ENCODE measurements at regions not wholly inside any gene's neighbourhood (a gene's known extent, or its start where the extent isn't known, plus 50 kb on each side); places are given as distances from the start of the nearest gene placed in this dataset.
A peak's percentile ranks its signal among the peaks of the same experiment; 100 is the strongest.

DNA sequence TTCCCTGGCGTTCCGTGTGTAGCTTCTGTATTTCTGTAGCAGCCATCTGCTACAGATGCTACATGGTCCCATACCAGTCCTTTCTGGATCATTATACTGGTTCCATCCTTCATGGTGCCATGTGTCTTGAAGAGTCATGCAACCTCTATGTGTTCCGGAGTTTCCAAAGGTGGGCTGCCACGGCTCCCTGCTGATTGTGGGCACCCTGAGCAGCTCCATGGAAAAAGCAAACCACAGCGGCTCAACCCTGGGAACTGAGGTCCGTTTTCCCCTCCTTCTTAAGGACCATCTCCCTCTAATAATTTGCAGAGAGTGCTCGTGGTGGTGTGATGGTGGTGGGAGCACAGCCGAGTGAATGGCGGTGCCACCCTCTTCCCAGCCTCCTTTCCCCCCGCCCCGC, 600.4 kb downstream of the CCDC171 start:
- no peak for ATAC-seq (replicated peaks)
- DNase-seq: no peak
- Mint-ChIP-seq H3K4me3 (no peak overlapping the region), H3K27ac (no peak overlapping the region), H3K9me3 (peaks cover 7 to 15% of the 10 kb centered on the region in 2 donors), H3K4me1 (ENCODE audit: low read depth in 2 of 2) (peaks cover 2 to 3% of the 10 kb centered on the region in 2 donors), H3K36me3 (ENCODE audit: insufficient read depth) (no peaks in the 10 kb centered on the region), H3K27me3 (peaks cover 0 to 11% of the 10 kb centered on the region in 2 donors)

DNA sequence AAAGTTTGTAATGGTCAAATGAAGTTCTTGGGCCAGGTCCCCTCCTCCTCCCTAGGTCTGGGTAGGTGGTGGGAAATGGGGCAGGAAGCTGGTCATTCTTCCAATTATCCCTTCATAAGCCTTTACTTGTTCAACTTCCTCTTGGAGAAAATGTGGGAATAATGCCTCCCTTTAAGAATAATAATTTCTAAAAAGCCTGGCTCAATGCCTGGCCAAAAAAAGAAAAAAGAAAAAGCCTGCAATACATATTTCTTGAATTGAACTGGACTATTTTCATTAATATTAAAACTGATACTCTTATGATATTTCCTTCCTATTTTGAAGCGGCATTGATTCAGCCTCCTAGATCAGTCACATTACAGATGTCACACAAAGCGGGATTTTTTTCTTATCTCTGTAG, 600.9 kb downstream of the CCDC171 start:
- Mint-ChIP-seq H3K9me3 (peaks cover 7 to 14% of the 10 kb centered on the region in 2 donors), H3K4me1 (ENCODE audit: low read depth in 2 of 2) (peaks cover 2 to 3% of the 10 kb centered on the region in 2 donors), H3K27me3 (peaks cover 0 to 11% of the 10 kb centered on the region in 2 donors), H3K36me3 (ENCODE audit: insufficient read depth) (no peaks in the 10 kb centered on the region), H3K4me3 (no peak overlapping the region), H3K27ac (no peak overlapping the region)
- DNase-seq (no peak), ATAC-seq (replicated peaks) (no peak)

DNA sequence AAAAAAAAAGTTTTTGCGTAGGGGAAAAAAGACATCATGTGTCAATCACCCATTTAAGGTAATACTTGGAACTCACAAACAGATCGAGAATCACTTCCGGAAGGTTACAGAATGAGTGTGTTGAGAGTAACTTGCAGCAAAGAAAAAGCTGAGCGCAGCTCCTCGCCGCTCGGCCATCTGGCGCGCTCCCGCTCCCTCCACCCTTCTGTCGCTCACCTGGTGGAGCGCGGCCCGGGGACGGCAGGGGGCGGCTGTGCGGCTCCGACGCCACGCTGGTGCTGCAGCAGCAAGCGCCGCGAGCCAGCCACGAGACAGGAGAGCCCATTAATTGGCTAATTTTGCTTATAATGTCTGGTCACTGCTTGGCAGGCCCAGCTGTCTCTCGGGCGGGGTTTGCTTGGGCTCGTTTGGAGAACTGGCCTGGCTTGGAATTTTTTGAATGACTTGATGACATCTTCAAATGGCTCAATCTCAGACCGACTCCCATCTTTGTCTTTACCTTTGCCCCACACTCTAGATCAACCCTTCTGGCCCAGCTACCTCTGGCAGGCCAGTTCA, 601.8 kb downstream of the CCDC171 start:
- H3K27me3 Mint-ChIP-seq: peaks cover 0 to 11% of the 10 kb centered on the region in 2 donors
- no peaks in the 10 kb centered on the region for H3K36me3 Mint-ChIP-seq (ENCODE audit: insufficient read depth)
- peaks cover 2 to 3% of the 10 kb centered on the region in 2 donors for H3K4me1 Mint-ChIP-seq (ENCODE audit: low read depth in 2 of 2)
- DNase-seq (no peak), ATAC-seq (replicated peaks) (no peak)
- H3K27ac Mint-ChIP-seq: no peak overlapping the region
- peaks cover 4 to 15% of the 10 kb centered on the region in 2 donors for H3K9me3 Mint-ChIP-seq
- no peak overlapping the region for H3K4me3 Mint-ChIP-seq

DNA sequence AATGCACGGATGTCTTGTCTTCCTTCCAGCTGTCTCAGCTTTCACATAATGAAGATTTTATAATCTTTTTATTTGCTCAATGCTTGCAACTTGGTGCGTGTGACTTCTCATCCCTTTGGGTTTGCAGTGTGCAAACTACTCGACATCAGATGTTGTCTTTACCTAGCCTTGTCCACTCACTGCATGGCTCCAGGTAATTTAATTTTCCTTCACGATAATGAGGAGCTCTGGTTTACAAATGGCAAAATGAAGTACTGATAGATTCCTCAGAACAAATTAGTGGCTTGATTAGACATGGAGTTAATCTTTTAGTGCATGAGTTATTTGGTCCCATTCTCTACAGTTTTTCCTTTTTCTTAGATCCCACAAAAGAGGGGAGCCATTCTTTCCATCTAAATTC, 603.0 kb downstream of the CCDC171 start:
- H3K4me1 Mint-ChIP-seq (ENCODE audit: low read depth in 2 of 2): peaks cover 2 to 3% of the 10 kb centered on the region in 2 donors
- H3K27me3 Mint-ChIP-seq: peaks cover 0 to 11% of the 10 kb centered on the region in 2 donors
- ATAC-seq (replicated peaks) (no peak), DNase-seq (no peak)
- H3K9me3 Mint-ChIP-seq: peaks cover 10 to 15% of the 10 kb centered on the region in 2 donors
- no peak overlapping the region for H3K27ac Mint-ChIP-seq
- H3K4me3 Mint-ChIP-seq: no peak overlapping the region
- no peaks in the 10 kb centered on the region for H3K36me3 Mint-ChIP-seq (ENCODE audit: insufficient read depth)

DNA sequence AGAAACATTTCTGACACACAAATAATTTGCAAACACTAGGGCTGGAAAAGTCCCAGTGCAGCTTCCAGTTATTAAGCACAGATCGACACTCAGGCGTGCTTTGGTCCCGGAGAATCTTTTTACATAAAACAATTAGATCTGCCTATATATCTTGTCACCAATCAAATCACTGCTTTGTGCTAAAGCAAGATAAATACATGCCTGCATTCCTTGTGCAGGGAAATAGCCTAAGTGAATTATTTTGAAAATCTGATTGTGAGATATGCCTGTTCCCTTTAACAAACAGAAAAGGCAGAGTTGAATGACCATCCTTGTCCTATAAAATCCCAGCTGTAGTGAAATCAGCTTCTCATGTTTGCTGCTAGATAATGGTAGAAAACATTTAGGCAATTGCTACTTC, 604.4 kb downstream of the CCDC171 start:
- Mint-ChIP-seq H3K9me3 (peaks cover 13 to 24% of the 10 kb centered on the region in 2 donors), H3K36me3 (ENCODE audit: insufficient read depth) (no peaks in the 10 kb centered on the region), H3K27ac (no peak overlapping the region), H3K27me3 (peaks cover 0 to 11% of the 10 kb centered on the region in 2 donors), H3K4me1 (ENCODE audit: low read depth in 2 of 2) (peaks cover 2 to 3% of the 10 kb centered on the region in 2 donors), H3K4me3 (no peak overlapping the region)
- DNase-seq (no peak), ATAC-seq (replicated peaks) (no peak)

DNA sequence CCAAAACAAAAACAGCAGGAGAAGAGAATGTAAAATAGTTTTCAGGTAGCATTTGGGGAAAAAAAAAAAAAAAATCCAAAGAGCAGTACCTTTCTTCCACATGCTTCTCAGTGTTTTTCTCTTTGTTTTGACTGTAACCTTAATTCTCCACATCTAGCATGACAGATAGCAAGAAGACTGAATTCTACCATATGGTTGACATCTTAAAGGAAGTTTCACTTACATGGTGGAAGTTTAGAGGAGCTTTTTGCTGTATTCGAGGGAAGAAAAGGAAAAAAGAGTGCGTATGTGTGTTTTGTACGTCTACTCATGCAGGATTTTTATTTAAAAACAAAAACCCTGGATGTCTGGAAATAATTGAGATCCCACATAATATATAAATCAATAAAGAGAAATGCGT, 604.8 kb downstream of the CCDC171 start:
- Mint-ChIP-seq H3K4me3 (no peak overlapping the region), H3K27ac (no peak overlapping the region), H3K9me3 (peaks cover 13 to 25% of the 10 kb centered on the region in 2 donors), H3K27me3 (peaks cover 0 to 11% of the 10 kb centered on the region in 2 donors), H3K4me1 (ENCODE audit: low read depth in 2 of 2) (peaks cover 2 to 3% of the 10 kb centered on the region in 2 donors), H3K36me3 (ENCODE audit: insufficient read depth) (no peaks in the 10 kb centered on the region)
- ATAC-seq (replicated peaks) (no peak), DNase-seq (no peak)

DNA sequence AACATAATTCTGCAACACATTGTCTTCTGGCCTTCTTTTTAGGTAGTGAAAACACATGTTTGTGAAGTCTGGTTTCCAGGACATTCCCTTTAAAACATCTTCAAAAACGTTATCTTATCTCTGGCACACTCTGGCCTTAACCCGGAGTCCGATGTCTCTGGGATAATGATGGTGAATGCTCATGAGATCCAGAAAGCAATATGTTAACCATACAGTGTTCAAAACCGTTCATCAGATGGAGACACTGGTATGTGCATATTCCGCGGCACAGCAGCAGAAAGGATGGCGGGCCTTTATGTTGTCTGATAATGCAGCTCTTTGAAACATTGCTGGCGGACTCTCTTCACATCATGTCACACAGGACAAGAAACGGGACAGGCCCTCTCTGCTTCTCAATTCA, 605.2 kb downstream of the CCDC171 start:
- peaks cover 0 to 11% of the 10 kb centered on the region in 2 donors for H3K27me3 Mint-ChIP-seq
- no peaks in the 10 kb centered on the region for H3K36me3 Mint-ChIP-seq (ENCODE audit: insufficient read depth)
- no peak for DNase-seq
- H3K4me3 Mint-ChIP-seq: no peak overlapping the region
- H3K4me1 Mint-ChIP-seq (ENCODE audit: low read depth in 2 of 2): peaks cover 2 to 3% of the 10 kb centered on the region in 2 donors
- H3K27ac Mint-ChIP-seq: no peak overlapping the region
- peaks cover 13 to 25% of the 10 kb centered on the region in 2 donors for H3K9me3 Mint-ChIP-seq
- ATAC-seq (replicated peaks): no peak

DNA sequence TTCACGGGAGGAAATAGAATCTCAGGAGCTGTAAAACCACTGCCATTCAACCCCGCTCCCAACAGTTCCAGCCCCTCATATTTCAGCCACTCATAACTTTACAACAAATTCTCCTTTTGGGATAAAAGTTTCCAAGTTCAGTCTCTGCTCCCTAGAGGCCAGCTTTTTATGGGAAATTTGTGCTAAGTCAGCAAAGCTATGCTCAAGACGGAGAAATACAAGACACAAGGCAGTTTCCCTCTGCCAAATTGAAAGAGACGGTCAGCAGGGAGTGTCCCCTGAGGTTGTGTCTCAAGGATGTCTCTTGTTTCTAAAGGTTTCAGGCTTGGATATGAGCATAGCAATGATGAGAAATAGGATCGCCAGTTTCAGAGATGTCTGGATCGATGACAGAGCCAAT, 608.6 kb downstream of the CCDC171 start:
- no peaks in the 10 kb centered on the region for H3K36me3 Mint-ChIP-seq (ENCODE audit: insufficient read depth)

DNA sequence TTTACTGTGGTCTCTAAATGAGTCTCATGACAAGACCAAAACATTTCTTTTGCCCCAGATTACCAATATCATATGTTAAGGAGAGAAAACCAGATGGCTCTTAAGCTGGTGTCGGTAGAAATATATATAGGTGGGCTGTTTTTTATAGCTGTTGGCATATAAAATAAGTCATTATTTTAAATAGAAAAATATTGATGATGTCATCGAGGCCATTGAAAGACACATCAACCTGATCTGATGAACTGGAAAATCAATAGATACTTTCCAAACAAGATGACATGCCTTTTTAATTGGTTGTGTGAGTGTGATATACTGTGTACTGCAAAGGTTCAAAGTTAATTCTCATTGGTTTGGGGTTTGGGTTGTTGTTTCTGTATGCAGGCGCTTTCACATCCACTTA, 617.3 kb downstream of the CCDC171 start:
- Mint-ChIP-seq H3K9me3 (peaks cover 10 to 15% of the 10 kb centered on the region in 2 donors), H3K27ac (no peak overlapping the region), H3K4me1 (ENCODE audit: low read depth in 2 of 2) (no peaks in the 10 kb centered on the region), H3K27me3 (no peaks in the 10 kb centered on the region), H3K36me3 (ENCODE audit: insufficient read depth) (no peaks in the 10 kb centered on the region), H3K4me3 (no peak overlapping the region)
- no peak for ATAC-seq (replicated peaks)
- no peak for DNase-seq

More for the DNA sequence above, 608.6 kb downstream of the CCDC171 start:
- Mint-ChIP-seq H3K9me3 (peaks cover 13 to 23% of the 10 kb centered on the region in 2 donors), H3K4me1 (ENCODE audit: low read depth in 2 of 2) (no peaks in the 10 kb centered on the region), H3K27me3 (no peaks in the 10 kb centered on the region), H3K4me3 (no peak overlapping the region), H3K27ac (no peak overlapping the region)
- DNase-seq (no peak), ATAC-seq (replicated peaks) (no peak)

DNA sequence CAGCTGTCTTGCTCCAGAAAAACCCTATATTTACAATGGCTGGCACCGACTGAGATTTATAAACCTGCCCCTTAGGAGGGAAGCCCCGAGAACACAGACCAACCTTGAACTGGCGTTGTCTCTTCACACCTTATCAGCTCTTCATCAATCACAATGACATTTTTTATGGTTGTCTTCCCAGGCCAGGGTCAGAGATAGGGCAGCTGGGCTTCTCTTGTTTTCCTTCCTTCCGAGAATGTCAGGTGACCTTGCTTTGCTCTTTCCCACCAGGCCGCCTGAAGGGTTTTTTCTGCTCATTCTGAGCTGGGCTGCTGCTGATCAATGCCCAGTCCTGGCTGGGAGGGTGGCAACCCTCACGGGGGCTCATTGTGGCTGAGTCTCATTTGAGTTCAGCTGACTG, 619.1 kb downstream of the CCDC171 start:
- Mint-ChIP-seq H3K9me3 (peaks cover 7 to 8% of the 10 kb centered on the region in 2 donors), H3K4me3 (no peak overlapping the region), H3K27ac (no peak overlapping the region), H3K4me1 (ENCODE audit: low read depth in 2 of 2) (no peaks in the 10 kb centered on the region), H3K36me3 (ENCODE audit: insufficient read depth) (no peaks in the 10 kb centered on the region), H3K27me3 (no peaks in the 10 kb centered on the region)
- ATAC-seq (replicated peaks) (no peak), DNase-seq (no peak)

DNA sequence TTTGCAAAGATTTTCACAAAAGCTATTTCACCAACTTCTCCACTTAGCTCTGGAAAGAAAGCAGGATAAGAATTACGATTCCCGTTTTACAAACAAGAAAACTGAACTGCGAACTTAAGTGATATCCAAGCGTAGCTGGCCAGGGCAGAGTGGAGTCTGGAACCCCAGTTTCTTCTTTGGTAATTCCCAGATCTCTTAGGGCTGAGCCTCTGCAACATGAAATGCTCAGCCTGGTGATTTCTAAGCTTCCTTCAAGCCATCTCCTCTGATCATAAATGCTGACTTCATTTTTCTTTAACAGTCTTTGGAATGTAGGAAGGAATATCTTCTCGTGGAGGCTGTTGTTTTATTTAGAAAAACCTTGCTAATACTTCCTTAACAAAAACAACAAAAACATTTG, 620.0 kb downstream of the CCDC171 start:
- H3K27ac Mint-ChIP-seq: peak overlapping the region in 1 of 2 donors; percentile 8
- ATAC-seq (replicated peaks): no peak
- no peak overlapping the region for H3K4me3 Mint-ChIP-seq
- no peaks in the 10 kb centered on the region for H3K36me3 Mint-ChIP-seq (ENCODE audit: insufficient read depth)
- H3K27me3 Mint-ChIP-seq: no peaks in the 10 kb centered on the region
- no peak for DNase-seq
- H3K4me1 Mint-ChIP-seq (ENCODE audit: low read depth in 2 of 2): no peaks in the 10 kb centered on the region
- peaks cover 0 to 8% of the 10 kb centered on the region in 2 donors for H3K9me3 Mint-ChIP-seq

DNA sequence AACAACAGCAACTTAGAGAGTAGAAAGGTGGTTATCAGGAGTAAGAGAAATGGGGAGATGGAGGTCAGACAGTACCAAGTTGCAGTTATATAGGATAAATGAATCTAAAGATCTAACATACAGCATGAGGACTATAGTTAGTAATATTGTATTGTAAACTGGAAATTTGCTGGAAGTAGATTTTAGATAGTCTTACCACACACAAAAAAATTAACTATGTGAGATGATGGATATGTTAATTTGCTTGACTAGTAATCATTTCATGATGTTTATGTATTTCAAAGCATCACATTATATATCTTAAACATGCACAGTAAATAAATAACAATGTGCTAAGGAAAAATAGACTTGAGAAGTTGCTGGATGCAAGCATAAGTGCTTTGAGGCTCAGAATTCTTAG, 622.1 kb downstream of the CCDC171 start:
- Mint-ChIP-seq H3K27me3 (no peaks in the 10 kb centered on the region), H3K4me3 (no peak overlapping the region), H3K9me3 (peaks cover 0 to 4% of the 10 kb centered on the region in 2 donors), H3K36me3 (ENCODE audit: insufficient read depth) (no peaks in the 10 kb centered on the region), H3K4me1 (ENCODE audit: low read depth in 2 of 2) (no peaks in the 10 kb centered on the region), H3K27ac (no peak overlapping the region)
- ATAC-seq (replicated peaks) (no peak), DNase-seq (no peak)

DNA sequence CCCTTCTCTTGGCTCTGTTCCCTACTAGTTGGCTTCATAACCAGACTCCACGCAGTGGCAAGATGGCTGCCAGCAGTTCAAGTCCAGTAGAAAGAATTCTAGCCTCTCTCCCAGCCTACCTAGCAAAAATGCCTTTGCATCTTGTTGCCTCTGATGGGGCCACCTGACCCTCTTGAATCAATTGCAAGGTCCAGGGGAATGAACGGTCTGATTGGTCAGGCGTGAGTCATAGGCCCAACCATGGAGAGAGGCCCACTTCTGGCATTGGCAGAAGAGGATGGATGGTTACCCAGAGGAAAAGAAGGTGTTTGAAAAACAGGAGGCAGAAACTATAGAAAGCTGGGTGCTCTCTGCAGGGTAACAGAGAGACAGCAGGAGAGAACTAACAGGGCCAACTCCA, 622.6 kb downstream of the CCDC171 start:
- Mint-ChIP-seq H3K27ac (no peak overlapping the region), H3K9me3 (peaks cover 0 to 4% of the 10 kb centered on the region in 2 donors), H3K4me1 (ENCODE audit: low read depth in 2 of 2) (no peaks in the 10 kb centered on the region), H3K27me3 (no peaks in the 10 kb centered on the region), H3K36me3 (ENCODE audit: insufficient read depth) (no peaks in the 10 kb centered on the region), H3K4me3 (no peak overlapping the region)
- ATAC-seq (replicated peaks) (no peak), DNase-seq (no peak)

DNA sequence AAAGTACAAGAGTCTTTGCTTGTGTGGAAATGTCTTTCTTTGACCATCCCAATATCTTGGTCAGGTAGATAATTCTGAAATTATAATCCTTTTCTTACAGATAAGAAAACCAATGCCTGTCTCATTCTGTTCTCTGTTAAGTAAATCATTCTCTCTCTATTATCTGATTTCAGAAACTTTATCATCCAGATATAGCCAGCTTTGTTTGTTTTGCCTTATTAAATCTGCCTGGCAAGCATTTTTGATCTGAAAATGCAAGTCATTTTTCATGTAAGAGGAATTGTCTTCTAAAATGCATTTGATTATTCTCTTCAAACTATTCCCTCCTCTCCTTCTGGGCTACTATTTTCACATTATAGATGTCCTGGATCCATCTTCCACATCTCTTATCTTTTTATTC, 625.5 kb downstream of the CCDC171 start:
- Mint-ChIP-seq H3K4me1 (ENCODE audit: low read depth in 2 of 2) (no peaks in the 10 kb centered on the region), H3K4me3 (no peak overlapping the region), H3K36me3 (ENCODE audit: insufficient read depth) (no peaks in the 10 kb centered on the region), H3K27me3 (no peaks in the 10 kb centered on the region), H3K9me3 (peaks cover 0 to 4% of the 10 kb centered on the region in 2 donors), H3K27ac (no peak overlapping the region)
- no peak for DNase-seq
- no peak for ATAC-seq (replicated peaks)
